ENCODE measurements at regions not wholly inside any gene's neighbourhood (a gene's known extent, or its start where the extent isn't known, plus 50 kb on each side); places are given as distances from the start of the nearest gene placed in this dataset.

DNA sequence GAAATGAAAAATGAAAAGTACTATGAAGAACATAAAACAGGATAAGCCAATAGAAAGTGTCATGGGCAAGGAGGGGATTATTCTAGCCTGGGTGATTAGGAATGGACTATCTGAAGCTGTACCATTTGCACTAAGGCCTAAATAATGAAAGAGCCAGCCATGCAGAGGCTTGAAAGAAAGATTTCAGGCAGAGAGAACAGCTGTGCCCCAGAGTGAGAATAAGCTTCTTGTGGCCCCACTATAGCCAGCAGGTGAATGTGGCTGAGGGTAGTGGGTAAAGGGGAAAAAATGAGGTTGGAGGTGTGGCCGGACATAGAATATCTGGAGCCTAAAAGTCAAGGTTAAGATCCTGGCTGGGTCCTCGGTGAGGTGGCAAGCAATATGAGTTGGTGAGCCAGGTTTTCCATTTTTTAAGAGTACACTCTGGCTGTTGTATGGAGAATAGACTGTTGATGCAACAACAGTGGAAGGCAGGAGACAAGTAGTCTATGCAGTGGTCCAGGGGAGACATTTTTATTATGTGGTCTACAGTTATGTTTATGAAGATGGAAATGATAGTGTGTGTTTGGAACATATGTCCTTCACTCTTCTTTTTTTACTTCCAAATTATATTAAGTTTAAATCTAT lies 135.2 kb upstream of the SETBP1 start:
- no peak for TF ChIP-seq TAF1 (IDR thresholded peaks at IDR 0.05; ENCODE audit: borderline replicate concordance, low read depth, low read length)
- no peak for TF ChIP-seq POLR2AphosphoS5 (IDR thresholded peaks at IDR 0.05; ENCODE audit: low read depth, low read length)
